ENCODE measurements at regions not wholly inside any gene's neighbourhood (a gene's known extent, or its start where the extent isn't known, plus 50 kb on each side); places are given as distances from the start of the nearest gene placed in this dataset.
"Not testable (repeated sequence)": the region's sequence is repeated elsewhere in the genome, so short reads cannot be mapped to it uniquely, and the experiment has no call there.

DNA sequence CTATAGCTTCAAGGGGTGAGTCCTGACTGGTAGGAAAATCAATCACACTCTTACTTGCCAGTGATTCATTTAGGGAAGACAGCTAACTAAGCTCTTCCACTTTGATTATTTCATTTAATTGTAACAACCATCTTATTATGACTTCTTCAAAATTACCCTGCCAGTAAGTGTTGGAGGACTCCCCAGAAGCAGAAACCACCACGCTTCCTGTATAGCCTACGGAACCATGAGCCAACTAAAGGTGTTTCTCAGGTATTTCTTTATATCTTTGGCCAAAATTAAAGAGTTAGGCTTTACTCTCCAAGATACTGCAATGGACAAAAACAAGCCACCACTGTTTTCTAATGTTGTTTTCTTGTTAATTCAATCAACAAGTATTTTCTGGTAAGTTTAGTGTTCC is 61.0 kb downstream of the FOXD4L5 start:
- peak in 4 of 10 donors; percentile 9 to 59 (median 17) for DNase-seq
- H3K4me3 Mint-ChIP-seq, H3K27ac Mint-ChIP-seq, H3K36me3 Mint-ChIP-seq, POLR2A ChIA-PET, H3K27me3 Mint-ChIP-seq, H3K4me1 Mint-ChIP-seq, H3K9me3 Mint-ChIP-seq, ATAC-seq: not testable (repeated sequence)

DNA sequence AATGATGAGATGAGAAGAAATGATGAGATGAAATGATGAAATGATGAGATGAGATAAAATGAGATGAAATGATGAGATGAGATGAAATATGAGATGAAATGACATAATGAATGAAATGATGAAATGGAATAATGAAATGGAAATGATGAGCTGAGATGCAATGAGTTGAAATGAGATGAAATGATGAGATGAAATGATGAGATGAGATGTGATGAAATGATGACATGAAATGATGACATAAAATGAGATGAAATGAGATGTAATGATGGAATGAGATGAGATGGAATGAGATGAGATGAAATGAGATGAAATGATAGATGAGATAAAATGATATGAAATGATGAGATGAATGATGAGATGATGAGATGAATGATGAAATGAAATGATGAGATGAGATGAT is 76.2 kb downstream of the FOXD4L5 start:
- peaks cover 0 to 32% (median 0%) of the 10 kb centered on the region in 9 donors for H3K9me3 Mint-ChIP-seq
- H3K27ac Mint-ChIP-seq, H3K4me3 Mint-ChIP-seq, H3K36me3 Mint-ChIP-seq, DNase-seq, ATAC-seq, H3K4me1 Mint-ChIP-seq, POLR2A ChIA-PET: not testable (repeated sequence)
- peaks cover 0 to 15% (median 0%) of the 10 kb centered on the region in 5 donors for H3K27me3 Mint-ChIP-seq

DNA sequence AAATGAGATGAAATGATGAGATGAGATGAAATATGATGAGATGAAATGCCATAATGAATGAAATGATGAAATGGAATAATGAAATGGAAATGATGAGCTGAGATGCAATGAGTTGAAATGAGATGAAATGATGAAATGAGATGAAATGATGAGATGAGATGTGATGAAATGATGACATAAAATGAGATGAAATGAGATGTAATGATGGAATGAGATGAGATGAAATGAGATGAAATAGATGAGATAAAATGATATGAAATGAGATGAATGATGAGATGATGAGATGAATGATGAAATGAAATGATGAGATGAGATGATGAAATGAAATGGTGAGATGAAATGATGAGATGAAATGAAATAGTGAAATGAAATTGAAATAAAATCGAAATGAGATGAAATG is 77.7 kb downstream of the FOXD4L5 start:
- H3K27ac Mint-ChIP-seq, H3K4me1 Mint-ChIP-seq, H3K4me3 Mint-ChIP-seq, ATAC-seq, POLR2A ChIA-PET, H3K36me3 Mint-ChIP-seq, DNase-seq: not testable (repeated sequence)
- Mint-ChIP-seq H3K27me3 (peaks cover 0 to 15% (median 0%) of the 10 kb centered on the region in 5 donors), H3K9me3 (peaks cover 0 to 32% (median 0%) of the 10 kb centered on the region in 9 donors)

DNA sequence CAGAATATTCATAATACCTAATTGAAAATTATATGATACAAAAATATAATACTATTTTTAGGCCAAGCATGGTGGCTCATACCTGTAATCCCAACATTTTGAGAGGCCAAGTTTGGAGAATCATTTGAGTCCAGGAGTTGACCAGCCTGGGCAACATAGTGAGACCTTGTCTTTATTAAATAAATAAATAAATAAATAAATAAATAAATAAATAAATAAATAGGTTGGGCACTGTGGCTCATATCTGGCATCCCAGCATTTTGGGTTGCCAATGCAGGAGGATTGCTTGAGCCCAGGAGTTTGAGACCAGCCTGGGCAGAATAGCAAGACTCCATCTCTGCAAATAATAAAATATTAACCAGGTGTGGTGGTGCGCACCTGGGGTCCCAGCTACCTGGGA is 79.2 kb downstream of the FOXD4L5 start:
- H3K36me3 Mint-ChIP-seq, H3K27ac Mint-ChIP-seq, H3K4me3 Mint-ChIP-seq, DNase-seq, ATAC-seq, POLR2A ChIA-PET, H3K4me1 Mint-ChIP-seq: not testable (repeated sequence)
- H3K9me3 Mint-ChIP-seq, result peaks cover 0 to 32% (median 0%) of the 10 kb centered on the region in 9 donors
- peaks cover 0 to 15% (median 0%) of the 10 kb centered on the region in 5 donors for H3K27me3 Mint-ChIP-seq

DNA sequence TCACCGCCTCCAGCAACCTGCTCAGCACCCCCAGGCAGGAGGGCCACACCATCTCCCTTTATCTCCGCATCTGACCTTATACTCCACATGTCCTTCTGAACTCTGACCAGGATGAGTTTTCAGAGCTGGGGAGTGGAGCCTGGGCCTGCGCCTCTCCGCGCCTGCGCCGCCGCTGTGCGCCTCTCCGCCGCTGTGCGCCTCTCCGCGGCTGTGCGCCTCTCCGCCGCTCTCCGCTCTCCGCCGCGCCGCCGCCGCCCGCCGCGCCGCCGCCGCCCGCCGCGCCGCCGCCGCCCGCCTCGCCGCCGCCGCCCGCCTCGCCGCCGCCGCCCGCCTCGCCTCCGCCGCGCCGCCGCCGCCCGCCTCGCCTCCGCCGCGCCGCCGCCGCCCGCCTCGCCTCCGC is 89.2 kb downstream of the FOXD4L5 start:
- H3K27ac Mint-ChIP-seq, H3K4me1 Mint-ChIP-seq, DNase-seq, H3K4me3 Mint-ChIP-seq, H3K9me3 Mint-ChIP-seq, H3K36me3 Mint-ChIP-seq, H3K27me3 Mint-ChIP-seq, ATAC-seq, POLR2A ChIA-PET: not testable (repeated sequence)

DNA sequence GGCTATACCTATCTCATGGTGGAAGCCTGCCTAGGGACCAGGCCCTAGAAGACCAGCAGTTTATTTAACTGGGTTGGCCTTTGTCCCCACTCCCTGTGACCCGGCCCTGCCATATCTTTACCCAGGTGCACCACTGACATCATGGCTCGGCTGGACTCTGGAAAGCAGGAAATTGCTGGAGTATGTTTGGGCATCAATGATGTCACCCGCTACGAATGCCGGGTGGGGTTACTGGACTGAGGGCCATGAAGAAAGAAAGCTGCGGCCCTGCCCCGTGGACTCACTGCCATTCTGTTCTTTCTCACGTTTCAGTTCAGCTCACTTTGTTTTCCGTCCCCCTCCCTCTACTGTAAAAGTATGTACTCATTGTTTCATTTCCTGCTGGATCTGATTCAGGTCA is 129.1 kb downstream of the FOXD4L5 start:
- H3K36me3 Mint-ChIP-seq, H3K27ac Mint-ChIP-seq, H3K9me3 Mint-ChIP-seq, ATAC-seq, H3K4me3 Mint-ChIP-seq, H3K27me3 Mint-ChIP-seq, H3K4me1 Mint-ChIP-seq, POLR2A ChIA-PET, DNase-seq: not testable (repeated sequence)
